Ishikawa (cell line): ENCODE measurements at regions not wholly inside any gene's neighbourhood (a gene's known extent, or its start where the extent isn't known, plus 50 kb on each side); places are given as distances from the start of the nearest gene placed in this dataset.

Experiments
- EGR1 ChIP-seq: IDR thresholded peaks from 2 replicates; pipeline ENCODE4 v1.6.1; 2012
- EP300 ChIP-seq: IDR thresholded peaks from 2 replicates; pipeline ENCODE4 v1.6.1; 2012; ENCODE audit warnings: borderline replicate concordance
- FOXM1 ChIP-seq: IDR thresholded peaks from 2 replicates; pipeline ENCODE4 v1.6.1; 2012; ENCODE audit warnings: low read depth, borderline replicate concordance
- RAD21 ChIP-seq: IDR thresholded peaks from 2 replicates; pipeline ENCODE4 v1.6.1; 2012; ENCODE audit warnings: low read depth
- TAF1 ChIP-seq: IDR thresholded peaks from 2 replicates; pipeline ENCODE4 v1.6.1; 2012; ENCODE audit warnings: low read depth, mild to moderate bottlenecking
- TEAD4 ChIP-seq: IDR thresholded peaks from 2 replicates; pipeline ENCODE4 v1.6.1; 2012
- TF ChIP-seq, protein P1 (sequence below): IDR thresholded peaks from 2 replicates; pipeline ENCODE4 v1.6.1; 2012
- TF ChIP-seq, protein P2 (sequence below): IDR thresholded peaks from 2 replicates; pipeline ENCODE4 v1.6.1; 2012; ENCODE audit warnings: low read depth, mild to moderate bottlenecking

DNA sequence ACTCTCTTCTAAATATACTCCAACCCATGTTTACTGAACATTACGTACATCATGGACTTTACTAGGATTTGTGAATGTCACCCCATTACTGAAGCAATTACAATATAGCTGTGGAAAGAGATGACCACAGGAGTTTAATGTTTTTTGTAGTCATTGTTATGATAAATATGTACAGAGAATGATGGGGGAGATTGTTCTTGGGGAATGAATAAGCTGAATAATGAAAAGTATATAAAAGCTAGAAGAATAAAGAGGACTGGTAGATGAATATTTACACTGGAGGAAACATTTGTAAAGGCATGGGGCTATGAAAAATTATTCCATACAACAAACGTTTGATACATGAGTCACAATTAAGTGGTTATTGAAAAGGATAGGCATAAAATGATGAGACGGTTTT, 340.9 kb downstream of the SEMA3D start:
- TF ChIP-seq, protein P1, sequence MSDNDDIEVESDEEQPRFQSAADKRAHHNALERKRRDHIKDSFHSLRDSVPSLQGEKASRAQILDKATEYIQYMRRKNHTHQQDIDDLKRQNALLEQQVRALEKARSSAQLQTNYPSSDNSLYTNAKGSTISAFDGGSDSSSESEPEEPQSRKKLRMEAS: no peak
- TF ChIP-seq EP300 (no peak), RAD21 (no peak), TAF1 (no peak), TEAD4 (no peak), FOXM1 (no peak), EGR1 (no peak)
- TF ChIP-seq, protein P2, sequence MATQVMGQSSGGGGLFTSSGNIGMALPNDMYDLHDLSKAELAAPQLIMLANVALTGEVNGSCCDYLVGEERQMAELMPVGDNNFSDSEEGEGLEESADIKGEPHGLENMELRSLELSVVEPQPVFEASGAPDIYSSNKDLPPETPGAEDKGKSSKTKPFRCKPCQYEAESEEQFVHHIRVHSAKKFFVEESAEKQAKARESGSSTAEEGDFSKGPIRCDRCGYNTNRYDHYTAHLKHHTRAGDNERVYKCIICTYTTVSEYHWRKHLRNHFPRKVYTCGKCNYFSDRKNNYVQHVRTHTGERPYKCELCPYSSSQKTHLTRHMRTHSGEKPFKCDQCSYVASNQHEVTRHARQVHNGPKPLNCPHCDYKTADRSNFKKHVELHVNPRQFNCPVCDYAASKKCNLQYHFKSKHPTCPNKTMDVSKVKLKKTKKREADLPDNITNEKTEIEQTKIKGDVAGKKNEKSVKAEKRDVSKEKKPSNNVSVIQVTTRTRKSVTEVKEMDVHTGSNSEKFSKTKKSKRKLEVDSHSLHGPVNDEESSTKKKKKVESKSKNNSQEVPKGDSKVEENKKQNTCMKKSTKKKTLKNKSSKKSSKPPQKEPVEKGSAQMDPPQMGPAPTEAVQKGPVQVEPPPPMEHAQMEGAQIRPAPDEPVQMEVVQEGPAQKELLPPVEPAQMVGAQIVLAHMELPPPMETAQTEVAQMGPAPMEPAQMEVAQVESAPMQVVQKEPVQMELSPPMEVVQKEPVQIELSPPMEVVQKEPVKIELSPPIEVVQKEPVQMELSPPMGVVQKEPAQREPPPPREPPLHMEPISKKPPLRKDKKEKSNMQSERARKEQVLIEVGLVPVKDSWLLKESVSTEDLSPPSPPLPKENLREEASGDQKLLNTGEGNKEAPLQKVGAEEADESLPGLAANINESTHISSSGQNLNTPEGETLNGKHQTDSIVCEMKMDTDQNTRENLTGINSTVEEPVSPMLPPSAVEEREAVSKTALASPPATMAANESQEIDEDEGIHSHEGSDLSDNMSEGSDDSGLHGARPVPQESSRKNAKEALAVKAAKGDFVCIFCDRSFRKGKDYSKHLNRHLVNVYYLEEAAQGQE: no peak
